ENCODE measurements at regions not wholly inside any gene's neighbourhood (a gene's known extent, or its start where the extent isn't known, plus 50 kb on each side); places are given as distances from the start of the nearest gene placed in this dataset.

DNA sequence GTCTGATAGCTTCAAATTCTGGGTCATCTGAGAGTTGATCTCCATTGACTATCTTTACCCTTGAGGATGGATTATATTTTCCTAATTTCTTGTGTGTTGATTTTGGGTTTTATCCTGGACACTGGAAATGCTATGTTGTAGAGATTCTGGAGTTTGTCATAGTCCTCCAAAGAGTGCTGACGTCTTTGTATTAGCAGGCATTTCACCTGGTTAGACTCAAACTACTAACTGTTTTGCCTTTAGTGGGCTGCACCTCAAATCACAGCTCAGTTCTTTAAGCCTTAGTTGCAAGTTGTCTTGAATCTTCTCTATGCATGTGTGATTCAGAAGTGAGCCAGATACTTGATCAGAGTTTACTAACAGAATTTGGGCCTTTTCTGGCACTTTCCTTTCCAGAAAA, 264.3 kb downstream of the RPS24 start:
- no peak for TF ChIP-seq CTCF (IDR thresholded peaks at IDR 0.05)
- TF ChIP-seq ZFX (IDR thresholded peaks at IDR 0.05; ENCODE audit: borderline replicate concordance) = no peak

Measured in 22Rv1 (cell line).